Thymus (tissue), 11 donors: ENCODE measurements at regions not wholly inside any gene's neighbourhood (a gene's known extent, or its start where the extent isn't known, plus 50 kb on each side); places are given as distances from the start of the nearest gene placed in this dataset.

Source experiments
- DNase-seq, 9 donors: peaks; one replicate each; pipeline ENCODE4 v3.0.0-alpha.2; 2013; ENCODE audit warnings: low spot score in 9 of 9, low read depth in 6 of 9, missing footprints in 1 of 9
- H3K27ac ChIP-seq, 2 donors: one replicate each; pipeline ENCODE4 v1.5.1; 2013; ENCODE audit warnings: control low read depth in 1 of 2, low read depth in 1 of 2, low read length in 1 of 2, mild to moderate bottlenecking in 1 of 2, moderate library complexity in 1 of 2
- H3K27me3 ChIP-seq, 2 donors: one replicate each; pipeline ENCODE4 v1.5.1; 2013; ENCODE audit warnings: low read length in 1 of 2; ENCODE audit not compliant: control insufficient read depth in 2 of 2, insufficient read depth in 1 of 2
- H3K36me3 ChIP-seq, 2 donors: one replicate each; pipeline ENCODE4 v1.5.1; 2013; ENCODE audit warnings: low read length in 1 of 2, mild to moderate bottlenecking in 1 of 2, moderate library complexity in 1 of 2; ENCODE audit not compliant: control insufficient read depth in 2 of 2, insufficient read depth in 2 of 2
- H3K4me1 ChIP-seq, 2 donors: one replicate each; pipeline ENCODE4 v1.5.1; 2013; ENCODE audit warnings: low read length in 2 of 2; ENCODE audit not compliant: control insufficient read depth in 2 of 2, insufficient read depth in 2 of 2
- H3K4me3 ChIP-seq, 2 donors: one replicate each; pipeline ENCODE4 v1.5.1; 2013; ENCODE audit warnings: low read length in 2 of 2, control low read depth in 1 of 2, mild to moderate bottlenecking in 1 of 2
- H3K9me3 ChIP-seq, 2 donors: one replicate each; pipeline ENCODE4 v1.5.1; 2013; ENCODE audit warnings: low read length in 1 of 2, mild to moderate bottlenecking in 1 of 2; ENCODE audit not compliant: control insufficient read depth in 2 of 2, insufficient read depth in 1 of 2
- WGBS: extraction: QIAGEN DNeasy Blood & Tissue Kit; methylation state at CpG from one replicate; pipeline ENCODE4 v1.1.7; 2013; 5-methylcytosine and 5-hydroxymethylcytosine counted together
- donor health status: healthy.

DNA sequence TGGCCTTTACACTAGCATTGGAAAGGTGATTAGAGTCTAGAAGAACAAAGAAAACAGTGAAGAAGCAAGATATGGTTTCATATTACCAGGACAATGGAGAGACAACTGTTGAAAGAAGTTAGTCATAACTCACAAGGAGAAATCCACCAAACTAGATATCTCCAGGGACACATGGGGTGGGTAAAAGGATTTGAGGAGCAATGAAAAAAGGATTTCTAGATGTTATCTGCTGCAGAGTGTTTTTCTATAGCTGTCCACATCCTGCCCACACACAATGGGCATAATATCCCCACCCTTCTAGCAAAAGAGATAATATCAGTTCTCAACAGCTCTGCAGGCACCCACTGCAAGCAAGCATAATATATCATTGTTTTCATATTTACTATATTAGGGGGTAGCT is 303.1 kb downstream of the HAO1 start:
- H3K27ac ChIP-seq: no peak overlapping the region
- DNase-seq: no peak

DNA sequence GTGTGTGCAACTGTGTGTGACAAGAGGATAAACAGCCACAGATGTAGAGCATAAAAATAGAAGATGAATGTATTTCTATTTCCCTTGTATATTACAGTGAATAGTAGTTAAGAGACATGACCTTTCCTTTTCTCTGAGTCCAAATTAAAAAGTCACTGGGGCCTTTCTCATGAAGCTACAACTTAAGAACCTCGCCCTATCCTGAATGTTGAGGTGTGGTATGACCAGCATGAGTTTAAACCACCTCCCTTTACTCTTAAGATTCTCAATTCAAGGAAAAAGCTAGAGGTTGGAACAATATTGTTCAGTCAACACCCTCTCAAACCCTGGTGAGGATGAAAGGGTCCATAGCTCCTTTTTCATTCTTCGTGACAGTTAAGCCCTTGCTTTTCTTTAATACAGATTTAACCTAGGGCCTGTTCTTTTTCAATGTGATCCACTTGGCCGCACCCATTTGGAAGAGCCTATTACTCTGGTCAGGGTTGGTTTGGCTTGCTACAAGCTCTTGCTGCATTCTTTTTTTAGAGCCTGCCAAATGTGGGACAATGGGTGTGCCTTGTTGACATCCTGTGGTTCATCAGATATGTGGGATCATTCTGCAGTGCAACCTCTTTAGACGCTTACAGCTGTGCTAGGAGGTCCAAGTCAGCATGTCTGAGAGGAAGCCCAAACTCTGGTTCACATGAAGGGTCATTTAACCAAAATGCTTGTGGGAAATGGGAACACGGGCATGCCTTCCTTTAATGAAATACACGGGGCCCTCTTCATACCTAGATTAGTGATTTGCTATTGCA is 290.0 kb downstream of the HAO1 start:
- H3K27ac ChIP-seq: no peak overlapping the region
- no peaks in the 10 kb centered on the region for H3K36me3 ChIP-seq
- no peaks in the 10 kb centered on the region for H3K27me3 ChIP-seq
- DNase-seq: no peak
- peaks cover 0 to 15% of the 10 kb centered on the region in 2 donors for H3K9me3 ChIP-seq
- H3K4me3 ChIP-seq: no peak overlapping the region
- WGBS: 81% methylated on average over 6 of the region's 6 CpGs
- no peaks in the 10 kb centered on the region for H3K4me1 ChIP-seq

More for the DNA sequence above, 303.1 kb downstream of the HAO1 start:
- no peaks in the 10 kb centered on the region for H3K36me3 ChIP-seq
- H3K4me3 ChIP-seq: no peak overlapping the region
- no peaks in the 10 kb centered on the region for H3K27me3 ChIP-seq
- H3K4me1 ChIP-seq: no peaks in the 10 kb centered on the region
- H3K9me3 ChIP-seq: no peaks in the 10 kb centered on the region

DNA sequence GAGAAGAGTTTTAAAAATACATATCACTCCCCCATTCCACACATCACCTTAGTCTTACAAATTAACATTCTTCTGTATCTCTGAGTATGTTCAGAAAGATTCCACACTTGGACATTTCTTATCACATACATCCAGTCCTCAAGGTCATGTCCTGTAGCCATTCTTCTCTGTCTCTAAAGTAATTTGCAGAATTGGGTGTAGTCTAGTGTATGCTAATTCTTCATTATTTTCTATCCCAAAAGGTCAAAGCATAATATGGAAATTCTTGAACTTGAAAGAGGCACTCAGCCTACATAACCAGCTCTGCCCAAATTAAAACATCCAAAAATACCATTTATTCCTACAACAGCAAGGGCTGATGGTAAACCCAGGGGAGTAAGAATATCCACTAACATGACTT is 286.0 kb downstream of the HAO1 start:
- Histone ChIP-seq H3K27me3 (no peaks in the 10 kb centered on the region), H3K4me3 (no peak overlapping the region), H3K9me3 (no peaks in the 10 kb centered on the region), H3K4me1 (no peaks in the 10 kb centered on the region), H3K36me3 (no peaks in the 10 kb centered on the region), H3K27ac (no peak overlapping the region)
- DNase-seq: no peak

DNA sequence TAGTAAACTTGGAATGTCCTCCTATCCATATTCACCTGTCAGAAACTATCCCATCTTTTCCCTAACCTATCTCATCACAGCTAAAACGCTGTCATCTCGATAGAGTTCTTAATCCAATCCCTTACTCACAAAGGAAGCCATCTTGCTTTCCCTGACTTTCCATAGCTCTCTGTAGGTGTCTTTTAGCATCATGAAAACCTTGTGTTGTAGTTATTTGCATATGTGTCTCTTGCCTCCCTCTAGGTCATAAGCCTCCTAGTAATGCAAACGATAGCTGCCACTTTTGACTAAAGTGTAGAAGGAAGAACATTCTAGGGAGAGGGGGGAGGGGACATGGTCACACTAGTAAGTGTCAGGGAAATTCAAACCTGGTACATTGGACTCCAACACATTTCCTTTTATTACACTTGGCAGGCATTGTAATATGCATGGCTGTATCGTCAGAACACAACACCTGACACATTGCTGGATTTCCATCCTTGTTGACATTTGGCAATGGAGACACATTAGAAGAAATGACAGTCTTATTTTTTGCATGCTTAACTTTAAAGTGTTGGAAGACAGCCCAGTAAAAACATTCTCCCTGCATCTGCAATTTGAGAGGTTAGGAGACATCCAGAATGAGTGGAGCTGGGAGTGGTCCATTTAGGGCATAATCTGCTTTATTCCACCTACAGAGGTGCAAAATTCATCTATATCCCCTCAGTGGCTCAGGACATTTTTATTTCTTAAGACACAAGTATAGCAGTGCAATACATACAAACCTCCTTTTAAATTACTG is 283.4 kb downstream of the HAO1 start:
- Histone ChIP-seq H3K4me1 (no peaks in the 10 kb centered on the region), H3K36me3 (no peaks in the 10 kb centered on the region), H3K27me3 (no peaks in the 10 kb centered on the region), H3K9me3 (no peaks in the 10 kb centered on the region), H3K27ac (no peak overlapping the region), H3K4me3 (no peak overlapping the region)
- DNase-seq: no peak
- WGBS: 86% methylated on average over 4 of the region's 4 CpGs

DNA sequence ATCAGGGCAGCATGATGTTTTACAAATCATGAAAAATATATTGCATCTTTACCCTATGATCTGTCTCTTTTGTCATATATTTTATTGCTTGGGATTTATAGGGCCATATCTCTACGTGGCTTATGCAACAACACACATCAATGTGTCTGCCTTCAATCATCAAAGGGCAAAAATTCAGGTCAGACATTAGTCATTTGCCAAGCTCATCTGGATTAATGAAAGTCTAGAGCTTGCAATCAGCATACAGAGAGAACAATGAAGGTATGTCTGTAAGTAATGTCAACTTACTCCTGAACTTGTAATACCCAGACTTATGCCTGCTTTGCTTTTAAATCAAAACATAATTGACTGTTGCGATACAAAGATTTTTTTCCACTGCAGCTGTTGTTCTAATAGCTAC is 282.7 kb downstream of the HAO1 start:
- Histone ChIP-seq H3K9me3 (no peaks in the 10 kb centered on the region), H3K36me3 (no peaks in the 10 kb centered on the region), H3K4me3 (no peak overlapping the region), H3K27me3 (no peaks in the 10 kb centered on the region), H3K27ac (no peak overlapping the region), H3K4me1 (no peaks in the 10 kb centered on the region)
- 90% methylated on average over 2 of the region's 2 CpGs for WGBS
- DNase-seq: no peak

DNA sequence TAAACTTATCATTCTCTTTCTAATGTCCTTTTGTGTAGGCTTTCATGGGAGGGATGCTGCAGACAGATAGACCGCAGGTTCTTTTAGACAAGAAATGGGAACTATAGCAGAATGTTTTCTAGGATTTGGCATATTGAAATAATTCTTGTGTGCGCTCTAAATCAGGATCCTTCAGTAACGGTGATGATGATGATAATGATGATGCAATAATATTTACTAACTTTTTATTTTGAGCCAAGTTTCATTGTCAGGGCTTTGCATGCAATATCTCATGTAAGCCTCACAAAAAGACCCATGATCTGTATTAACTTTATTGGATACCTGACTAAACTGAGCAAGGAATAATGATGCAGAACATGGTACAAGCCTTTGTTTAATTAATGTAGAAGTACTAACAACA is 280.1 kb downstream of the HAO1 start:
- Histone ChIP-seq H3K9me3 (no peaks in the 10 kb centered on the region), H3K4me3 (no peak overlapping the region), H3K27ac (no peak overlapping the region), H3K36me3 (no peaks in the 10 kb centered on the region), H3K27me3 (no peaks in the 10 kb centered on the region), H3K4me1 (no peaks in the 10 kb centered on the region)
- DNase-seq: no peak
- 86% methylated on average over 3 of the region's 3 CpGs for WGBS

DNA sequence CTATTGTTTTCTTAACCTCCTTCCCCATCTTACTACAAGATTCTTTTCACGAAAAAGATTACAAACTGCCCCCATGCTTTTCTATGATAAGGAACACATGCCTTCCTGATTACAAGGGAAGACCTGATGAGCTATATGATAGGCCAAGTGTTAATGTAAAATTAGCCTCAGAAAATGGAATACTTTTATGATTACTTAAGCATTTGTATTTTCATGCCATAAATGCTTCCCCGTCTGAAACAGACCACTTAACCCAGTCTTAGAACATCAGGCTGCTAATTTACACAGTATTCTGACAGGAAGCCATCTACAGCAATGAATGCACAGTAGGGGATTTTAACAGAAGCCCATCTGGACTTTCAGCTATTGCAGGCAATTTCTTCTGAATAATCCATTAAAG is 274.9 kb downstream of the HAO1 start:
- H3K27me3 ChIP-seq: no peaks in the 10 kb centered on the region
- 28% methylated on average over 2 of the region's 2 CpGs for WGBS

DNA sequence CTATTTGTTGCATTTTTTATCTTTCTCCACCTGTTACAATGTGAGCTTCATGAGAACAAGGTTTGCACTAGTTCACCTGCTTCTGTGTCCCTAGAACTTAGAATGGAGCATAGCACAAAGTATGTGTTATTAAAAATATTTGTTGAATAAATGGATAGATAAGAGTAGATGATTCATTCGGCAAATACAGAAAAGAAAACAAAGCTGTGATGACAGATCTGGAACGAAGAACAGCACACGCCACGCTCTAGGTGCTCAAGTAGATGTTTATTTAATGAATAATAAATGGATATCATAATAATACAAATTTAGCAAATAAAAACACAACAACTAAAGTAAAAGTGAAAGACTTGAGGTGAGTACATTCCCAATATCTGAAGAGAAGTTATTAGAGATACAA is 273.1 kb downstream of the HAO1 start:
- no peak for DNase-seq
- 73% methylated on average over 4 of the region's 4 CpGs for WGBS
- Histone ChIP-seq H3K4me3 (no peak overlapping the region), H3K27ac (no peak overlapping the region), H3K36me3 (no peaks in the 10 kb centered on the region), H3K9me3 (no peaks in the 10 kb centered on the region), H3K4me1 (no peaks in the 10 kb centered on the region), H3K27me3 (no peaks in the 10 kb centered on the region)

More for the DNA sequence above, 274.9 kb downstream of the HAO1 start:
- Histone ChIP-seq H3K4me3 (no peak overlapping the region), H3K4me1 (no peaks in the 10 kb centered on the region), H3K9me3 (no peaks in the 10 kb centered on the region), H3K27ac (no peak overlapping the region), H3K36me3 (no peaks in the 10 kb centered on the region)
- DNase-seq: no peak

DNA sequence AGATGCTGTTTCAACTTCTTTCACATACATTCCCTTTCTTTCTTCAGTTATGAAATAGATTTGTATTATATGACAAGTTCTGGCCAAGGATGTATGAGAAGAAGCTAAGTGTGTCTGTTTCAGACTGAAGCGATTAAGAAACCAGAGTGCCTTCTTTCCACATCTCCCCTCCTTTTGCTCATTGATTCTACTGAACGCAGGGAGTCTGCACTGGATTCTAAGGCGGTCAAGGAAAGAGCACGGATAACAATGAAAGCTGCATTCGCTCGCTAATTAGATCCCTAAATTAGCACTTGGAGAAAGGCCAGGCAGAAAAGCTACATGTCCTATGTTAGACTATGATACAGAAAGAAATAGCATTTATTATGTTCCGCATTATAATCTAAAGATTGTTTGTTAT is 267.7 kb downstream of the HAO1 start:
- DNase-seq: no peak
- Histone ChIP-seq H3K27me3 (no peaks in the 10 kb centered on the region), H3K4me1 (no peaks in the 10 kb centered on the region), H3K4me3 (no peak overlapping the region), H3K9me3 (no peaks in the 10 kb centered on the region), H3K36me3 (no peaks in the 10 kb centered on the region), H3K27ac (no peak overlapping the region)
- WGBS: 93% methylated on average over 7 of the region's 7 CpGs
